ENCODE measurements at regions not wholly inside any gene's neighbourhood (a gene's known extent, or its start where the extent isn't known, plus 50 kb on each side); places are given as distances from the start of the nearest gene placed in this dataset.

DNA sequence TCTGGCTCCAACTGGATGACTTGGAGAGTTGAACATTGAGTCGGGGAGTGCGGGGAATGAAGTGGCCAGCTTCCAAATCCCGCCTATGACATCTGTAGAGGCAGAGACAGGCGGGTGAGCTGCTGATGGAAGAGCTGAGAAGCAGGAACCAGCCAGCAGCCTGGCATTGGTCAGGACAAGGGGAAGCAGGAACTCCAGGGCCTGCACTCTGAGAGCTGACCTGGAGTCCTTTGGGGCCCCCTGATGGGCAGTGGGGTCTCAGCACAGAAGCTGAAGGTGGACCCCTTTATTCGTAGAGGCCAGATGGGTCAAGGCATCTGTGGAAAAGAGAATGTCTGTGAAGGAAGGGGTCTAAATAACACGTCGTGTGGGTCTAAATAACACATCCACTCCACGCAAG is 57.0 kb downstream of the SEC61G start:
- no peak for DNase-seq (ENCODE audit: low read depth)

DNA sequence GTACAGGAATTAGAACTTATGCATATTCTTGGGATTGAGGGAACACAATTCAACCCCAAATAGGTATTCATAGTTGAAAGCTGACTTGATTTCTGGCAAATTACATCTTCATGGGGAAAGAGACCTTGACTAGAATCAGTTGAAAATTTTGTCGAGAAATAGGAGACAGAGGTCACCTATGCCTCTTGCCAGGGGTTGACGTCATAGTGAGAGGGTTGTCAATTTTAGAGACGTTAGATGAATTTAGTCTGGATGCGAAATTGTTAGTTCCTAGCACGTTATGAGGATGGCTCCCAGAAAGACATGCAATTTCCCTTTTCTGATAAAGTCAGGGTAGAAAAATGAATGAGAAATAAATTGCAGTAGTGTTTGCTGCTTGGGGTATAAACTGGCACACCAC is 59.3 kb downstream of the SEC61G start:
- DNase-seq (ENCODE audit: low read depth), result no peak

DNA sequence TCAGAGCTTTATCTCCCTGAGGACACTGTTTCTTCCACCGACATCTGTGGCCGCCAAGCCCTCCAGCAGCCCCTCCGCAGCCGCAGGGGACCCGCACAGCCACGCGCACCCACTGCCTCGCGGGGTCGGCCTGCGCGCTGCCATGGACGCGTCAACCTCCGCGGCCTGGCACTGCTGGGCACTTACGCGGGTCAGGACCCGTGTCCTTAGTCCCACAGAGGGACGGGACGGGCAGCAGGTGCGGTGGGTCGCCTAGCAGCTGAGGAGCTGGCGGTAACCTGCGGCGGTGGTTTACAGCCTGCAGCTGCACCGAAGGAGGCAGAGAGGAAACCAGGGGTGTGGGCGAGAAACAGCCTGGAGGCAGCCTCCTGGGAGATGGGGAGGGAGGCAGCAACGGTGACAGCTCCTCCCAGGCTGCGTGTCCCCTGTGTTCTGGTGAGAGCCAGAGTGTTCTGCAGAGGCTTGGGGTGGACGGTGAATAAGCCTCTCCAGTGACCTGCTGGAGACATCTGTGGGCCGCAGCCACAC is 61.3 kb downstream of the SEC61G start:
- no peak for DNase-seq (ENCODE audit: low read depth)

DNA sequence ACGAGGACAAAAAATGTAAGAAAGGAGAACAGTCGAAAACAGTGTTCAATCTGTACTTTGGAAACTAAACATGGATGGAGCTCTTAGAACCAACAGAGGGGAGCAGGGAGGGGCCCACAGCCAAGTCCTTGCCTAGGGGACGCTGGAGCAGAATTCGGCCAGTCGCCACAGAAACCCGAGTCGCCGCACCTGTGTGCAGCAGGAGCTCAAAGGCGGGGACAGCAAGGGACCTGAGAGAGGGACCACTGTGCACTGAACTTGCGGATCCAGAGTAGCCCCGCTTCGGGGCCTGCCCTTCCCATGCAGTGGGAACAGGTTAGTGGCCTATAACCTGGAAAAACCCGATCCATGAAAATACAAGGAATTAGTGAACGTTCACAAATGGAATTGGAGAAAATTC is 68.1 kb downstream of the SEC61G start:
- DNase-seq (ENCODE audit: low read depth), result no peak

DNA sequence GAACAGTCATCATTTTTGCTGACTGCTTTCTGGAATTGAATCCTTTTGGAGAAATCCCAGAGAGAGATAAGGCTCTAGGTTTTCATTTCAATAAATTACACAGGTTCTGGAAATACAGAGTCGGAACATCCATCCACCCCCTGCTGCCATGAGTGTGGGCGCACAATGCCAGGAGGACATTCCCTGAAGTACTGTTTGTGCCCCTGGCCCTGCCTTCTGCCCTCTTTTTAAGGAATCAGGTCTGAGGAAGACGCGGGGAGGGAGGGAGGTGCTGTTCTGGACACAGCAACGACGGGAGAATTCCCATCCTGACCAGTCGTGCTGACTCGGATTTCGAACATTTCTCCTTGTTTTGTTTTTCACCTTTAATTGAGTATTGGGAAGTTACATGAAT is 69.0 kb downstream of the SEC61G start:
- no peak for DNase-seq (ENCODE audit: low read depth)

DNA sequence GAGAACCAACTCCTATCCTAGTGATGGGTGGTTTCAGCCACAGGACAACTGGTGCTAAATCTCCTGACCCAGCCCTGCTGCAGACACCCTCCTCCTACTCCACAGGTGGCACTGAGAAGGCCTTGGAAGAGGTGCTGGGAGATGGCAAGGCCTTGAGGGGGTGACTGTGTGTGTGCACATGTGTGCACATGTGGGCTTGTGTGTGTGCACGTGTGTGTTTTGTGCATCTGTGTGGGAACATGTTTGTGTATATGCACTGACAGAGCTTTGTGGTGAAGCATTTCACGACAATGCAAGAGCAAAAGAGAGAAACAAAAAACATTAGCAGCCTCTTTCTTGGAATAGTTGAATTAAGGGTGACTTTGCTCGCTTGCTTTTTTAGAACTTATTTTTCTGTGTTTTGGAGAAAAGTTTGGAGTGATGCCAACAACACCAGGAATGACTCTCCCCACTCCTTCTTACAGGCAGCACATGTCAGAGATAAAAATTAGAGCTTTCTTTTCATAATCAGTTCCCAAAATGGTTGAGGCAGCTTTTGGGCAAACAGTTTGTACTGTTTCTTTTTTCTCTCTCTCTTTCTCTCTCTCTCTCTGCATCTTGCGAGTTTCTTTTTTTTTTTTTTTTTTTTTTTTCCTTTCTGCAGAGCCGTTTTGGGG is 69.5 kb downstream of the SEC61G start:
- DNase-seq (ENCODE audit: low read depth), result no peak

DNA sequence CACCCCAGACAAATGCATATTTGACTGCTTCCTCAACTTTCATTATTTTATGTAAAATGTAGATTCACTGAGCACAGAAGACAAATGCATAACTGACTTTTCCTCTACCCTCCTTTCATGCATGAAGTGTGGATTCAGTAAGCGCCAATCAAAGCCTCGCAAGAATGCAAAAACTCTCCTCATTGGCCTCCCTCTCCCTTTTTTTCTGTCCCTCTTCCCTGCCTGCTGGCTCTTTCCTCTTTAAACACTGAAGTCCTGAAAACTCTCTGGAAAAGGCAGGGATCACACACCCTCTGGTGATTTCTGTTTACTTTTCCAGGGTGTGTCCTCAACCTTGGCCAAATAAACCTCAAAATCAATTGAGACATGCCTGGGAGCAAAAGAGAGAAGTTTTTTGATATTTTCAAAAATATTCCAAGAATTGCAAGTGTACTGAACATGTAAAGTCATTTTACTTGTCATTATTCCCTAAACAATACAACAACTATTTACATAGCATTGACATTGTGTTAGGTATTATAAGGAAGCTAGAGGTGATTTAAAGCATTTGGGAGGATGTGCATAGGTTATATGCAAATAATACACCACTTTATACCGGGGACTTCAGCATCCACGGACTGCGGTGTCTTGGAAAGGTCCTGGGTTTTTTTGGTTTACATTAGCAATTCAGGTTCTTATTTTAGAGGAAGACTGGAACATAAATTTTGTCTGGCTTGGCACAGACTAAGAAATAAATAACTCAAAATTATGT is 71.4 kb downstream of the SEC61G start:
- DNase-seq (ENCODE audit: low read depth), result no peak

DNA sequence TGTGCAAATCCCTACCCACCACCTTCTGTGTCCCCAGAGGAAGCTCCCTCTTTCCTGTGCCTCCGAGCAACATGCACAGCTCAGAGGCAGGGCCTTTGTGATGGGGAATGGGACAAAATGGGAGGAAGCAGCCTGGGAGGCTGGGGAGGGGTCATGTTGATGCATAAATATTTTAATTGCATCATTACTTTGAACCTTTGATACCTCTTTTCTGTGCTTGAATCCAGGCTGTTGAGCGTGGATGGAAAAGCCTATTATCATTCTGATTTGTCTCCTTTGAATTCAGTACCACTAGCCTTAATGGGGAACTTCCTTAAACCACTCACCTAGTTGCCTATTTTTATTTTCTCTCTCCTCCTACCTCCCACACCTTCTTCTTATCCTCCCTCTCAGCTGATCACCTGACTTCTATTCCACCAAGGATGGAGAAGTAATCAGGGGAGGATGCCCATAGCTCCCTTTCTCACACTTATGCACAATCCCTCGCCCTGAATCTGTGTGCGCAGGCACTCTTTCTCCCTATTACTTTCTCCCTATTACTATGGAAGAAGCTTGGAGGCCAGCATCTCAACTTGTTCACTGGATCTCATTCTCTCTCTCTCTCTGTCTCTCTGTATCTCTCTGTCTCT is 78.5 kb downstream of the SEC61G start:
- DNase-seq (ENCODE audit: low read depth), result no peak

DNA sequence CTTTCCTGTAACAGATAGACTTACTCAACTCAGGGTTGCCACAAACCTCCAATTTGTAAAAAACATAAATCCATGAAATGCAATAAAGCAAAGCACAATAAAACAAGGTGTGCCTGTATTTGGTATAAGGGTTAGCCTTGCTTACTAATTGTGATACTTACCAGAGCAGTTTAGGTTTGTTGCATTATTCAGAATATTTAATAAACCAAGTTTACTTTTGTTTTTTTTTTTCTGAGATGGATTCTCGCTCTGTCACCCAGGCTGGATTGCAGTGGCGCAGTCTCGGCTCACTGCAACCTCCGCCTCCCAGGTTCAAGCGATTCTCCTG is 79.6 kb downstream of the SEC61G start:
- DNase-seq (ENCODE audit: low read depth), result no peak

DNA sequence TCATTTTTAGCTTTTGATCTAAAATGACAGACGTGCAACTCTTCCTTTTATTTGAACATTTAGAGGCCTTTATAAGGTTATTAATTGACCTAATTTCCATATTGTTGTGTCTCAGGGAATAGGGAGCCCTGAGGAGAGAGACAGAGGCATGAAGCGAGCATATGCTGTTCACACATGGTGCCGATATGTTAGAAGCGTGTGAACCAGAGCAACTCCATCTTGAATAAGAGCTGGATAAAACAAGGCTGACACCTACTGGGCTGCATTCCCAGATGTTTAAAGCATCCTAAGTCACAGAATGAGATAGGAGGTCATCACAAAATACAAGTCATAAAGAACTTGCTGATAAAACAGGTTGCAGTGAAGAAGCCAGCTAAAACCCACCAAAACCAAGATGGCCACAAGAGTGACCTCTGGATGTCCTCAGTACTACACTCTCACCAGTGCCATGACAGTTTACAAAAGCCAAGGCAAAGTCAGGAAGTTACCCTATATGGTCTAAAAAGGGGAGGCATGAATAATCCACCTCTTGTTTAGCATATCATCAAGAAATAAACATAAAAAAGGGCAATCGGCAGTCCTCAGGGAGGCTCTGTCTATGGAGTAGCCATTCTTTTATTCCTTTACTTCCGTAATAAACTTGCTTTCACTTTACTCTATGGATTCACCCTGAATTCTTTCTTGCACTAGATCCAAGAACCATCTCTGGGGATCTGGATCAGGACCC is 80.1 kb downstream of the SEC61G start:
- no peak for DNase-seq (ENCODE audit: low read depth)

DNA sequence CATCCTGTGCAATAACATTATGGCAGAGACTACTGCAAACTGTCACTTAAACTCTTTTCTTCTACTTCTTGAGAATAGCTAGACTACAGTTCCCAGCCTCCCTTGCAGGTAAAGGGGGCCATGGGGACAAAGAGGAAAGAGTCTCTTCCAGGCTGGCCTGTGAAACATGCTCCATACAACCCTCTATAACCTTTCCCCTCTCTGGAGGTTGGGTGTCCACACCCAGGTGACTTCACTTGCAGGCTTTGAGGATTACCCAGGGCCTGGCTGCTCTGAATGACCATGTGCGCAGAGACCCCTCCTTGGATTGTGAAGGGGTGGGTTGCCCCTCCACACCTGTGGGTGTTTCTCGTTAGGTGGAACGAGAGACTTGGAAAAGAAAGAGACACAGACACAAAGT is 84.1 kb downstream of the SEC61G start:
- DNase-seq (ENCODE audit: low read depth), result no peak

DNA sequence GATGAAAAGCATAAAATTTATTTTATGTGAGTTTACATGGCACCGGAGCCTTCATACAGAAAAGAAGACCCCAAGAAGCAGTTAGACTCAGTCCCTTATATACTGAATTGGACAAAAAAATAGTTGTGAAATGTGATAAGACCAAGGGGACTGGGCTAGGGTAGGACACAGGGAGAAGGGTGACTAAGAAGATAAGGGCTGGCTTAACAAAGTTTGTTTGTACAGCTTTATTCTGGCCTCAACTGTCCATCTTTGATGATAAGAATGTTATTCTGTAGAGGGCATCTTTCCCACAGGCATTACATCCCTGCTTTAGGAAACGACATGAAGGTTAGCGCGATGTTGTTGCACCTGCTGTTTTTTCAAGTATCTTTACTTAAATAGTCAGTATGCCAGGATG is 86.5 kb downstream of the SEC61G start:
- no peak for DNase-seq (ENCODE audit: low read depth)

DNA sequence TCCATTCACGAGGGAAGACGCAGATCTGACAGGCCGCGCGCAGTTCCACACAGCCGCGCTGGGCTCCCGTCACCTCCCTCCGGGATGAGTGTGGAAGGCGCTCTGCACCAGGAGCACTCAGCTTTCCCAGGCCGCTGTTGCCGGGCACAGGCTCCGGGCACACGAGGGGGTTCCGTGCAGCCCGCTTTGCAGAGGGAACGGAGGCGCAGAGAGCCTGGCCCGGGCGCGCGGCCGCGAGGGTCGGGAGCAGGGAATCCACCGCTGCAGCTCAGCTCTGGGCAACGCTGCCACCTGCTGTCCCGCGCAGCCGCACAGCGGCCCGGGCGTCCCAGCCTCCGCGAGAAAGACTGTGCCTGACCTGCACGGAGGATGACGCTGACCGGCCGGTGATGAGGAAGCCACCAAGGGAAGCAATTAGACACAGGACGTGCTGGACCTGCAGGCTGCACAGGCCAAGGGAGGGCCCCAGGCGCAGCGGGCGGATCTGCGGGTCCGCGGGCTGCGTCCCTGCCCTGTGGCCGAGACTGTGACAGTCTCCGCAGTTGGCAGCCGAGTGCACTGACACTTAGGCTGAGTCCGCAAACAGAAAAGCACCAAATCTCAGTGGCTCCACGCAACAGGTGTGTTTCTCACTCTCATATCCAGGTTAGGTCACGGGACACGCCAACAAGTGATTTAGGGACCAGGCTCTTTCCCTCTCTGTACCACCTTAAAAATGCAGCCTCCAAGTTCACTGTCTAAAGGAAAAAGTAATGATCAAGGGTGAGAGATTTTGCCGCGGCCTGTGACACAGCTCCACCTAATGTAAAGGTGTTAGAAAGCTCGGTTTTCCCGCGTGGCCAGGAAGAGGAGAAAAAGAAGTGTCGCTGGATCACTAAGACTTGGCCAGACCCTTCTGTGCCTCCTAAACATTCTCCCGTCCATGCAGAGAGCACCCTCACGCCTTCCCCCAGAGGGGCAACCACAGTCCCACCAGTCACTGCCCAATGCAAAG is 94.5 kb downstream of the SEC61G start:
- peak; percentile 9 for DNase-seq (ENCODE audit: low read depth)

DNA sequence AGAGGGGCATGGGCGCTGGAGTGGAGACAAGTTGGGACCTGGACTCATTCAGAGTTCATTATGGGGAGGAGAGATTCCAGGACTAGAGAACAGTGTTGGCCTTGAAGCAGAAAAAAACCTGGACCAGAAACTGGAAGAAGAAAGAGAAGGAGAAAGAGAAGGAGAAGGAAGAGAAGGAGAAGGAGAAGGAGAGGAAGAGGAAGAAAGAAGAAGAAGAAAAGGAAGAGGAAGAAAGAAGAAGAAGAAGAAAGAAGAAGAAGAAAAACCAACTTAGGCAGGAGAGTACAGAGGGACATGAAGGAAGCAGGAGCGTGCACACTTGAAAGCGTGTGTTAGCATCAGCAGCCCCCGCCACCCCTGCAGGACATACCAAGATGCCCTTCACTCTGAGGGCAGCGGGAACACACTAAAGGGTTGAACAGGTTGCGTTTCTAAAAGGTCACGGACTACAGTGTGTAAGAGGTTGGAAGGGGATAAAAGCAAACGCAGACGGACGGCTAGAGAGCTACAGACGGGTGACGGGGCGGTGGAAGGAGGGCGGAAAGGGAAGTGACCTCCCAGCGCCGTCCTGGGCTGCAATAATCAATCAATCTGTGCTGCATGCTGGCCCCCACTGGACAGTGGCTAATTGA is 95.3 kb downstream of the SEC61G start:
- no peak for DNase-seq (ENCODE audit: low read depth)

DNA sequence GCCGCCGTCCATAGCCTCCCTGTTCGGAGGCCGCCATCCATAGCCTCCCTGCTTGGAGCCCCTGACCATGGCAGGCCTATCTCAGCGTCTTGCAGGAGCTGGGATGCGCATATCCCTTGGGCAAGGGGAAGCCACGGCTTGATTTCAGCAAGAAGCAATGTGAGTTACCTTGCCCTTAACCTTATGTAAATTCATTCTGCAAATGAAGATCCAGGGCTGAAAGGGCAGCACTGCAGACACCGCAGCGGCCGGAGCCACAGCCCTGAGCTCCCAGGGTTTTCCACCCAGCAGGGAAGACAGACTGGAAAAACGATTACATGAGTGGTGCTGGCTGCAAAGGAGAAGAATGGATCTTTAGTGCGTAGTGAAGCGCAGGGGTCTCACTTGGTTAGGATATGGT is 95.8 kb downstream of the SEC61G start:
- DNase-seq (ENCODE audit: low read depth), result no peak

DNA sequence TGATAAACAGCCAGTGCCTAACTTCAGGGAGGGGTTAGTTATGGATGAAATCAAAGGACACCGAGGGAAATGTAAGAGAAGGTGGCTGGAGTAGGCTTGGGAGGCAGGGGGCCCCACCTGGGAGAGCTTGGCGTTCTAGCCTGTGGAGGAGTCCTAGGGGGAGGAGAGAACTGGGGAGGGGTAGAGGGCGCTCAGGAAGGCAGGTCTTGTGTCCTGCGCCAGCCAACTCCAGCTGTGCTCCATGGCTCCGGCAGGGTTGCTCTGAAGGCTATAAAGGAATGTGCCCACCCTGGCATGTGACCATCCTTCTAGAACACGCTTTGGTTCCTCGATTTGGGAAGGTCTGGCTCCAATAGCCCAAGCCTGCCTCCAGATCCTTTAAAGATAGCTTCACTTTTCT is 96.3 kb downstream of the SEC61G start:
- no peak for DNase-seq (ENCODE audit: low read depth)

DNA sequence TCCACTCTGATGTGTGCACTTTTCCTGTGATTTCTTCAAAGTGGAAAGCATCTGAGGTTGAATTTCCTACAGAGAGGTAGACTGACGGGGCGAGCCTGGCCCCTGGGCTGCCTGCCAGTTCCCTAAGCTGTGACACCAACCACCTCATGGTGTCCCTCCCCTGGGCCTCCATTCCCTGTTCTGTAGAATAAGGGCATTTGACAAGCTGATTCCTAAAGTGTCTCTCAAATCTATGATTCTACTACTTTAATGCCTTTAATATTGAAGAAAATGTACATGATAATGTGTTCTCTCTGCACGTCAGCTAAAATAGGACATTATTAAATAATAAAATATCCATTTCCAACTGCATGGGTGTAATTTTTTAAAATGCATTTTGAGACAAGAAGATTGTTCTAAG is 105.1 kb downstream of the SEC61G start:
- DNase-seq (ENCODE audit: low read depth), result no peak

DNA sequence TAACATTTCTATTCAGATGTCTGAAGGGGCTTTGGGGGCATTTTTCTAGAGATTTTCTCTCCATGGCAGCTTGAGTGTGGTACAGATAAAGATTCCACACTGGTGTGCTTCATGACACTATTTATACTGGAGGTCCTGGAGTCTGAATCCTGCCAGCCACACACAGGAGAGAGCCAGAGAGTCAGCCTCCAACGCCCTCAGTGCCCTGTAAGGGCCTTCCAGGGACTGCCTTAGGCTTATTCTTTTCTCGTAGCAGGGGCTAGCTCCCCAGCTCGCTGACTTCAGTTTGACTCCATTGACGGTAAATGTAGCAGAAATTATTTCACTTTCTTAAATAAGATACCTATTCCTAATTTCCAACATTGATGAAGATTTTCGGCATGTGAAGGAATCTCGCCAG is 100.9 kb downstream of the VSTM2A start:
- DNase-seq (ENCODE audit: low read depth), result no peak

DNA sequence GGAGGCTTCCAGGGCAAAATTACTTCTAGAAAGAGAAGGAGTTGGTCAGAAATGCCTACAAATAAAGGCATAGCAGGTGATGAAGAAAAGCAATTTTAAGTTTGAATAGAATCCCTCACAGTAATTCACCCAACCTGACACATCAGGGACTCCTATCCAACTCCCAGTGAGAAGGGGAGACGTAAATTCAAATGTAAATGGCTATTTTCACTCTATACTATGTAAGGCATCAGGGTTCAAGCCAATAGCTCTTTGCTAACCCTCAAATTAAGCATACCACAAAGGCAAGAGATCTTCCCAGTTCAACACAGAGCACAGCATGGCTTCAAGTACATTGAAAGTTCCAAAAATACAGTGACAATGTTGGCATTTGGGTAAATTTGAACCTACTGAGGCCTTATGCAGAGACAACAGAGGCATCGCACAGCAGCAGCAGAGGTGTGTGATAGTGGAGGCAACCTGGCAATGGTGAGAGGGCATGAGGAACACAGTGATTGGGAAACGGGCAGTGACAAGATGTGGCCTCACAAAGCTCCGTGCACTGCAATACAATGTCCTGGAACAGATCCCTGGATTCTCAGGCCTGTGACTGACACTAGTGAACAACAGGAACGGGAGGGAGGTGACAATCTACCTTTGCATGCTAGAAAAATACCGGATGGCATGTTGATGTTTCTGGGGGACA is 95.7 kb downstream of the VSTM2A start:
- no peak for DNase-seq (ENCODE audit: low read depth)

DNA sequence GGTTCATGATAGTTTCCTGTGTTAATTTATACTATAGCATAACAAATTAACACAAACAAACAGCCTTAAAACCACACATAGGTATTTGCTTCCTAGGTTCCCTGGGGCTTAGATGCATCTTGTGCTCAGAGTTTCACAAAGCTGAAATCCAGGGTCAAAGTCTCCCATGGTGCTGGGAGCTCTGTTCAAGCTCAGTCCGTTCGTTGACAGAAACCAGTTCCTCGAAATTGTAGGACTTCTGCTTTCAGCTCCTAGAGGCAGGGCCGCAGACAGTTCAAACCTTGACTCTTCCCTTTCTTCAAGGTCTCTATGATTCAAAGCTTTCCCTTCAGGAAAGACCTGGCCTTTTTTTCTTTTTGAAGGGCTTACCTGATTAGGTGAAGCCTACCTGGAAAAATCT is 90.5 kb downstream of the VSTM2A start:
- DNase-seq (ENCODE audit: low read depth), result no peak
